ENCODE measurements at regions not wholly inside any gene's neighbourhood (a gene's known extent, or its start where the extent isn't known, plus 50 kb on each side); places are given as distances from the start of the nearest gene placed in this dataset.

DNA sequence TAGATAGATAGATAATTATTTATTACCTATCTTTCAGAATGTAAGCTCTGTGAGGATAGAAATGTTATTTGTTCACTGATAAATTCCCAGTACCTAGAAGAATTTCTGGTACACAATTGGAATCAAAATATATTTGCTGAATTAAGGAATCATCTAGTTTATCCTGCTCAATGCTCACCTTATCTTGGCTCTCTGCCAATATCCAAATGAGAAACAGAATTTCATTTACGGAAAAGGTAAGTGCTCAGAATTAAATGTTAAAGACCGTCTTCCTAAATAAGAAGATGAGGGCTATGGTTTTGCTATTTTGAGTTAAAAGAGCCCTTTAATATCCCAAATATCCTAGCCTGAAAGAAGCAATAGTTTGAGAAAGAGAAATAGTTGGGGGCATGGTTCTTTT is 232.1 kb upstream of the PDE4D start:
- no peak for TF ChIP-seq CTCF (IDR thresholded peaks at IDR 0.05; ENCODE audit: poor library complexity, severe bottlenecking)
- H3K4me1 ChIP-seq (ENCODE audit: insufficient read depth, poor library complexity, severe bottlenecking): no peaks in the 10 kb centered on the region
- no peaks in the 10 kb centered on the region for H3K27me3 ChIP-seq (ENCODE audit: insufficient read depth, poor library complexity, severe bottlenecking)
- H3K4me3 ChIP-seq (ENCODE audit: severe bottlenecking): no peak overlapping the region
- no peaks in the 10 kb centered on the region for H3K9me3 ChIP-seq (ENCODE audit: severe bottlenecking)
- no peak overlapping the region for H3K27ac ChIP-seq (ENCODE audit: poor library complexity, severe bottlenecking)
- no peaks in the 10 kb centered on the region for H3K36me3 ChIP-seq (ENCODE audit: low read depth)
- ATAC-seq (ENCODE audit: low read depth): no peak
- DNase-seq (ENCODE audit: low spot score): no peak

DNA sequence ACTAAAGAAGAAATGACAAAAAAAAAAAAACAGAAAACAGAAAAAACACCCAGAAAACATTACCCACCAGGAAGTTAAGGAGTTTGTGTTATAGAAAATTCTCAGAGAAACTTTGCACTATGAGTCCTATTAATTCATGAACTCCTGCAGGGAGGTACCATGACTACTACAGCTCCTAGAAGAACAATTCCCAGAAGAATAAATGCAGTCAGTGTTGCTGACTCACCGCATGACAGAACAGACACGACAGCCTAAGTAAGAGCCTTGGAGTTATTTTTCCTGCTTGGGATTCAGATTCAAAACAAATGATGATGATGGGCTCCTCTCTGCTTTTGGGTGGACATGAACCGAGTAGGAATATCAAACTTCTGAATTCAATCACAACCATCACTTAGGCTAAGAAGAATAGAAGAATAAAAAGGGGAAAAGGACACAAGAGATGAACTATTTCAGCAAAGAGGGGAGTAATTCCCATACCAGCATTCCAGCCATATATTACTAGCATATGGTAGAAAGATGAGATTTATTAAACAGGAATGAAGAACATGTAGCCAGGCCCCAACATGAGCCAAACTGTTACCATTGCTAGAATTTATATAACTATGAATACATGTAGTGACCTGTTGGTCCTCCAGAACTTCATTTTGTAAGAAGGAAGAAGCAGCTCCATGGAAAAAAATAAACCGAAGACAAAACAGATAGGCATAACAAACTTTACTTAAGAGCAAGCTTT is 209.6 kb upstream of the PDE4D start:
- no peak for ATAC-seq (ENCODE audit: low read depth)
- TF ChIP-seq CTCF (IDR thresholded peaks at IDR 0.05; ENCODE audit: poor library complexity, severe bottlenecking): no peak
- no peak overlapping the region for H3K27ac ChIP-seq (ENCODE audit: poor library complexity, severe bottlenecking)
- H3K4me1 ChIP-seq (ENCODE audit: insufficient read depth, poor library complexity, severe bottlenecking): no peaks in the 10 kb centered on the region
- H3K36me3 ChIP-seq (ENCODE audit: low read depth): no peaks in the 10 kb centered on the region
- H3K4me3 ChIP-seq (ENCODE audit: severe bottlenecking): no peak overlapping the region
- H3K27me3 ChIP-seq (ENCODE audit: insufficient read depth, poor library complexity, severe bottlenecking): peaks cover 6% of the 10 kb centered on the region
- no peak for DNase-seq (ENCODE audit: low spot score)
- H3K9me3 ChIP-seq (ENCODE audit: severe bottlenecking): no peaks in the 10 kb centered on the region

- ATAC-seq (ENCODE audit: low read depth) (no peak), DNase-seq (ENCODE audit: low spot score) (no peak)
- TF ChIP-seq CTCF (IDR thresholded peaks at IDR 0.05; ENCODE audit: poor library complexity, severe bottlenecking): no peak
- no peak overlapping the region for H3K27ac ChIP-seq (ENCODE audit: poor library complexity, severe bottlenecking)
- H3K36me3 ChIP-seq (ENCODE audit: low read depth): no peaks in the 10 kb centered on the region
- H3K9me3 ChIP-seq (ENCODE audit: severe bottlenecking): no peaks in the 10 kb centered on the region
- H3K4me1 ChIP-seq (ENCODE audit: insufficient read depth, poor library complexity, severe bottlenecking): no peaks in the 10 kb centered on the region
- H3K27me3 ChIP-seq (ENCODE audit: insufficient read depth, poor library complexity, severe bottlenecking): peaks cover 11% of the 10 kb centered on the region
- no peak overlapping the region for H3K4me3 ChIP-seq (ENCODE audit: severe bottlenecking)
These were observed 208.0 kb upstream of the PDE4D start for GRCh38 chr5:60101573-60101972.

GRCh38 chr5:60092671-60093422 is 199.3 kb upstream of the PDE4D start:
- Histone ChIP-seq H3K9me3 (ENCODE audit: severe bottlenecking) (no peaks in the 10 kb centered on the region), H3K27me3 (ENCODE audit: insufficient read depth, poor library complexity, severe bottlenecking) (peaks cover 10% of the 10 kb centered on the region), H3K27ac (ENCODE audit: poor library complexity, severe bottlenecking) (no peak overlapping the region), H3K4me1 (ENCODE audit: insufficient read depth, poor library complexity, severe bottlenecking) (no peaks in the 10 kb centered on the region), H3K36me3 (ENCODE audit: low read depth) (no peaks in the 10 kb centered on the region), H3K4me3 (ENCODE audit: severe bottlenecking) (no peak overlapping the region)
- DNase-seq (ENCODE audit: low spot score) (no peak), ATAC-seq (ENCODE audit: low read depth) (peak; percentile 75)
- no peak for TF ChIP-seq CTCF (IDR thresholded peaks at IDR 0.05; ENCODE audit: poor library complexity, severe bottlenecking)

DNA sequence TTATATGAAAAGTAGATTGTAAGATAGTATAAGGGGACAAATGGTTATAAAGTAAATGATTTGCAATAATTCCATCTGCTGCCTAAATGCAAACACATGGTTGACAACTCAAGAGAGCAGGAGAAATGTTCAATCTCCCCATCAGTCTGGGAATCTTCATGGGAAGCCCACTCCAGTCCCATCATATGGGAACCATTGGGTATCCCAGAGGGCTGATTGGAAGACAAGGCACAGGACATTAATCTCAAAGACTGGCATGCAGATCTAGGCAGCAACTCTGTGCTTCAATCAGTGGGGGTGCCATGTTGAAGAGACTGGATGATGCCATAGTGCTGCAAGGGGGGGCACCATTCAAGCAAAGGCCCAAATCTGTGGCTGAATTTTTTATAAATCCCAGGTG is 193.1 kb upstream of the PDE4D start:
- ATAC-seq (ENCODE audit: low read depth): no peak
- no peak overlapping the region for H3K27ac ChIP-seq (ENCODE audit: poor library complexity, severe bottlenecking)
- H3K4me3 ChIP-seq (ENCODE audit: severe bottlenecking): no peak overlapping the region
- H3K9me3 ChIP-seq (ENCODE audit: severe bottlenecking): no peaks in the 10 kb centered on the region
- TF ChIP-seq CTCF (IDR thresholded peaks at IDR 0.05; ENCODE audit: poor library complexity, severe bottlenecking): no peak
- peaks cover 15% of the 10 kb centered on the region for H3K27me3 ChIP-seq (ENCODE audit: insufficient read depth, poor library complexity, severe bottlenecking)
- no peak for DNase-seq (ENCODE audit: low spot score)
- H3K4me1 ChIP-seq (ENCODE audit: insufficient read depth, poor library complexity, severe bottlenecking): no peaks in the 10 kb centered on the region
- H3K36me3 ChIP-seq (ENCODE audit: low read depth): no peaks in the 10 kb centered on the region

Data from RWPE2 (cell line).